ENCODE measurements at regions not wholly inside any gene's neighbourhood (a gene's known extent, or its start where the extent isn't known, plus 50 kb on each side); places are given as distances from the start of the nearest gene placed in this dataset.

DNA sequence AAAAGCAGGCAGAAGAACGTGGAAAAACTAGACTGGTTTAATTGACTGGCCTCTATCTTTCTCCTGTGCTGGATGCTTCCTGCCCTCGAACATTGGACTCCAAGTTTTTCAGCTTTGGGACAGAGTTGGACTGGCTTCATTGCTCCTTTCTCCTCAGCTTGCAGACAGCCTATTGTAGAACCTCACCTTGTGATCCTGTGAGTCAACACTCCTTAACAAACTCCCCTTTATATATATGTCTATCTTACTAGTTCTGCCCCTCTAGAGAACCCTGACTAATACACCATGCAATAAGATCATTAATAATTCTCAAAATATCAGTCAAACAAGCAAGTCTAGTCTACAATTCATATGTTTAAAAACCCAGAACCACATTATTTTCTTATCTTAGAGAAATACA, 662.4 kb downstream of the TBC1D4 start:
- Histone ChIP-seq H3K36me3 (ENCODE audit: control insufficient read depth, low read depth, low read length) (no peaks in the 10 kb centered on the region), H3K27ac (ENCODE audit: low read length) (no peak overlapping the region), H3K4me1 (ENCODE audit: control insufficient read depth, low read depth, low read length) (no peaks in the 10 kb centered on the region), H3K9ac (ENCODE audit: low read length) (no peak overlapping the region), H3K27me3 (ENCODE audit: control insufficient read depth, insufficient read depth, low read length) (no peaks in the 10 kb centered on the region), H3K4me3 (ENCODE audit: low read length) (no peak overlapping the region), H3K9me3 (ENCODE audit: control insufficient read depth, low read depth, low read length) (no peaks in the 10 kb centered on the region)

DNA sequence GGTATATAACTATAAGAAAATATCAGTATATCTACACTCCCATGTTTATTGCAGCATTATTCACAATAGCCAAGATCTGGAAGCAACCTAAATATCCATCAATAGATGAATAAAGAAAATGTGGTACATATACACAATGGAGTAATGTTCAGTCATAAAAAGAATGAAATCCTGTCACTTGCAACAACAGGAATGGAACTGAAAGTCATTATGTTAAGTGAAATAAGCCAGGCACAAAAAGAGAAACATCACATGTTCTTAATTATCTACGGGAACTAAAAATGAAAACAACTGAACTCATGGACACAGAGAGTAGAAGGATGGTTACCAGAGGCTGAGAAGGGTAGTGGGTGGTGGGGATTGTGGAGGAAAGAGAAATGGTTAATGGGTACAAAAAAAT, 665.2 kb downstream of the TBC1D4 start:
- no peak overlapping the region for H3K27ac ChIP-seq (ENCODE audit: low read length)
- no peaks in the 10 kb centered on the region for H3K9me3 ChIP-seq (ENCODE audit: control insufficient read depth, low read depth, low read length)
- H3K9ac ChIP-seq (ENCODE audit: low read length), result no peak overlapping the region
- no peaks in the 10 kb centered on the region for H3K27me3 ChIP-seq (ENCODE audit: control insufficient read depth, insufficient read depth, low read length)
- no peaks in the 10 kb centered on the region for H3K36me3 ChIP-seq (ENCODE audit: control insufficient read depth, low read depth, low read length)
- H3K4me1 ChIP-seq (ENCODE audit: control insufficient read depth, low read depth, low read length), result no peaks in the 10 kb centered on the region
- H3K4me3 ChIP-seq (ENCODE audit: low read length), result no peak overlapping the region

DNA sequence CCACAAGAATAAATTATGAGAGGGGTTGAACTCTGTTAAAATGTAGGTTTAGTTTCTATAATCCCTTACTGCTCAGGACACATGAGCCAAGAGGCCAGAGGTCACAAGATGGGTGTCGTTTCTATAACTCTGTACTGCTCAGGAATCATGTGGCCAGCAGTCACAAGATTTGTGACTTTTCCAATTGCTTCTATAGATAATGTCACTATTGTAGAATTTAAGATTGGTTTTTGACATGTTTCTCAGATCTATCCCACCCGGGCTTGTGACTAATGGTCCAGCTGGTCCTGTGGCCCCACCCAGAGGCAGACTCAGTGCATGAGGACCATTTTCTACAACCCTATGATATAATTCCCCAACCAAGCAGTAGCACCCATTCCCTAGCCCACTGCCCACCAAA, 662.0 kb upstream of the KLF12 start:
- H3K9me3 ChIP-seq (ENCODE audit: control insufficient read depth, low read depth, low read length), result no peaks in the 10 kb centered on the region
- H3K4me3 ChIP-seq (ENCODE audit: low read length), result no peak overlapping the region
- no peaks in the 10 kb centered on the region for H3K36me3 ChIP-seq (ENCODE audit: control insufficient read depth, low read depth, low read length)
- H3K4me1 ChIP-seq (ENCODE audit: control insufficient read depth, low read depth, low read length), result no peaks in the 10 kb centered on the region
- no peak overlapping the region for H3K27ac ChIP-seq (ENCODE audit: low read length)
- no peak overlapping the region for H3K9ac ChIP-seq (ENCODE audit: low read length)
- no peaks in the 10 kb centered on the region for H3K27me3 ChIP-seq (ENCODE audit: control insufficient read depth, insufficient read depth, low read length)

DNA sequence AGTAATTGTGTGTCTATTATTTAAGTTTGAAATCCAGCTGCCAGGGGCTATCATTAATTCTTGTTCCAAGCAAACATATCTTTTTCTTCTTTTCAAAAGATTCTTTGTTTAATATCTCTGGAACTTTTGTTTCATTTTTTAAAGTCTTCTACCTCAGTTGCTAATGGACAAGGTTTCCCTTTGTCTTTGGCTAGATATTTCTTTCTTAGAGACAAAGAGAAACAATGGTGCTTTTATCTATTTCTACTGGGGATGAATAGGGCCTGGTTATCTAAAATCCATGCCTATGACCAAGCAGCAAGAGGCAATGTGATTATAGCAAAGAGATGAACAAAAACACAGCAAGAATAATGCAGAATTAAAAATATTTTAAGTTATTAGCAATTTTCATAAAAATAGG, 661.3 kb upstream of the KLF12 start:
- Histone ChIP-seq H3K27ac (ENCODE audit: low read length) (no peak overlapping the region), H3K9ac (ENCODE audit: low read length) (no peak overlapping the region), H3K4me3 (ENCODE audit: low read length) (no peak overlapping the region), H3K9me3 (ENCODE audit: control insufficient read depth, low read depth, low read length) (no peaks in the 10 kb centered on the region), H3K4me1 (ENCODE audit: control insufficient read depth, low read depth, low read length) (no peaks in the 10 kb centered on the region), H3K27me3 (ENCODE audit: control insufficient read depth, insufficient read depth, low read length) (no peaks in the 10 kb centered on the region), H3K36me3 (ENCODE audit: control insufficient read depth, low read depth, low read length) (no peaks in the 10 kb centered on the region)

DNA sequence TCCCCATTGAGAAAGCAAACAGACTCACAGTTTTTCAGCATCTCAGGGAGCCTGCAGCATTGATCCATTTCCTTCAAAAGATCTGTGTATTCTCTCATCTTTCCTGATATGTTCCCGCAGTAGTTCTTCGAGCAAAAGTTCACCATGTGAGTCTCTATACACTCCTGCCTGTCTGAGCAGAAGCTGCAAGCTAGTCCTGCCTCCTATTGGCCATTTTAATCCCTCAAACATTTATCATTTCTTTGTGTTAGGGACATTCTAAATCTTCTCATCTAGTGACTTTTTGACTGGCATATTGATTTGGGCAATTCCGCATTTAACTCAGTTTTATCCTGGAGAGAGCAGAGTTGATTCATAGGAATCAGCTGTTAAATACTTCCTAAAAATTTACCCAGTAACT, 660.4 kb upstream of the KLF12 start:
- Histone ChIP-seq H3K27ac (ENCODE audit: low read length) (no peak overlapping the region), H3K4me3 (ENCODE audit: low read length) (no peak overlapping the region), H3K9ac (ENCODE audit: low read length) (no peak overlapping the region), H3K36me3 (ENCODE audit: control insufficient read depth, low read depth, low read length) (no peaks in the 10 kb centered on the region), H3K4me1 (ENCODE audit: control insufficient read depth, low read depth, low read length) (no peaks in the 10 kb centered on the region), H3K27me3 (ENCODE audit: control insufficient read depth, insufficient read depth, low read length) (no peaks in the 10 kb centered on the region), H3K9me3 (ENCODE audit: control insufficient read depth, low read depth, low read length) (no peaks in the 10 kb centered on the region)

DNA sequence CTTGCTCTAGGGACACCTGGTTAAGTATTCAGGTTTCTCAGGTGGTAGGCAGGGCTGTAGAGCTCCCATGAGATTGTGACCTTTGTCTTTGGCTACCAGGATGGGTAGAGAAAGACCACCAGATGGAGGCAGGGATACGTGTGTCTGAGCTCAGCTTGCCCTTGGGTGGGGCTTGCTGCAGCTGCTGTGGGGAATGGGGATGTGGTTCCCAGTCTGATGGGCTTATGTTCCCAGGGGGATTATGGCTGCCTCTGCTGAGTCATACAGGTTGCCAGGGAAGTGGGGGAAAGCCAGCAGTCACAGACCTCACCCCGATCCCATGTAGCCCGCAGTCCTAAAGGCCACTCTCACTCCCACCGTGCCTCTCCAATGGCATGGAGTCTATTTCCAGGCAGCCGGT, 659.9 kb upstream of the KLF12 start:
- no peak overlapping the region for H3K9ac ChIP-seq (ENCODE audit: low read length)
- no peak overlapping the region for H3K4me3 ChIP-seq (ENCODE audit: low read length)
- no peaks in the 10 kb centered on the region for H3K36me3 ChIP-seq (ENCODE audit: control insufficient read depth, low read depth, low read length)
- H3K9me3 ChIP-seq (ENCODE audit: control insufficient read depth, low read depth, low read length), result no peaks in the 10 kb centered on the region
- no peak overlapping the region for H3K27ac ChIP-seq (ENCODE audit: low read length)
- no peaks in the 10 kb centered on the region for H3K4me1 ChIP-seq (ENCODE audit: control insufficient read depth, low read depth, low read length)
- no peaks in the 10 kb centered on the region for H3K27me3 ChIP-seq (ENCODE audit: control insufficient read depth, insufficient read depth, low read length)

DNA sequence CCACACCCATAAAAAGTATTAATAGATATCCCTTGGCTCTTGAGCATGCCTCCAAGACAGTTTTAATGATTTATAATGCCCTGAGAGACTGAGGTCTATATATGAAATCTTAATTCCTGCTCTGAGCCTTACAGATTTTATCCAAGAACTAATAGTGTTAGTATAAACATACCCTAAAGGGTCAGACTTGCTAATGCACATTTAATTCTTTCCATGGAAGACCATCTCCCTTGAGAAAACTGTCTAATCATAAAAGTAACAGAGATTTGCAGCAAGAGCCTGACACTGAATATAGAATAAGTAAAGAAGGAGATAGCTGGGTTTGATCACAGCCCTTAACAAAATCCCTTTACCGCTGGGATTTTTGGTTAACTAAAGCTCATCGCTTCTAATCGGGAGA, 650.8 kb upstream of the KLF12 start:
- Histone ChIP-seq H3K4me1 (ENCODE audit: control insufficient read depth, low read depth, low read length) (peaks cover 11% of the 10 kb centered on the region), H3K4me3 (ENCODE audit: low read length) (no peak overlapping the region), H3K27me3 (ENCODE audit: control insufficient read depth, insufficient read depth, low read length) (no peaks in the 10 kb centered on the region), H3K36me3 (ENCODE audit: control insufficient read depth, low read depth, low read length) (no peaks in the 10 kb centered on the region), H3K9ac (ENCODE audit: low read length) (no peak overlapping the region), H3K9me3 (ENCODE audit: control insufficient read depth, low read depth, low read length) (no peaks in the 10 kb centered on the region), H3K27ac (ENCODE audit: low read length) (no peak overlapping the region)

DNA sequence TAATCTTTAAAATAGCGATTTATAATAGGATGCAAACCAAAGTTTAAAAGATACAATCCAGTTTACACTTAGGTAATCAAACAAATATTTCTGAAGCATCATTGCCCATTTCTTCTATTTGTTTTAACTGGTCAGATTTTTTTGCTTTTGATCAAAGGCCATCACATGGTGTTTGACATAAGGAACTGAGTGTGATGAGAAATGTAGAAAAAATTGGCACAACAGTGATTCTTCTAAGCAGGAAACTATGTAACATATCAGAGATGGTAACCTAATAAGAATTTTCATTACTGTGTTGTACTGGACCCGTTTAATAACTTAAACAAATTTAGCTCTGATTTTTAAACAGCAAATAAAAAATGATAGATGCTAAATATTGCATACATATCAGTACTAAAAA, 644.7 kb upstream of the KLF12 start:
- no peak overlapping the region for H3K9ac ChIP-seq (ENCODE audit: low read length)
- H3K9me3 ChIP-seq (ENCODE audit: control insufficient read depth, low read depth, low read length), result no peaks in the 10 kb centered on the region
- H3K27ac ChIP-seq (ENCODE audit: low read length), result no peak overlapping the region
- peaks cover 18% of the 10 kb centered on the region for H3K4me1 ChIP-seq (ENCODE audit: control insufficient read depth, low read depth, low read length)
- no peaks in the 10 kb centered on the region for H3K27me3 ChIP-seq (ENCODE audit: control insufficient read depth, insufficient read depth, low read length)
- H3K4me3 ChIP-seq (ENCODE audit: low read length), result no peak overlapping the region
- H3K36me3 ChIP-seq (ENCODE audit: control insufficient read depth, low read depth, low read length), result no peaks in the 10 kb centered on the region

DNA sequence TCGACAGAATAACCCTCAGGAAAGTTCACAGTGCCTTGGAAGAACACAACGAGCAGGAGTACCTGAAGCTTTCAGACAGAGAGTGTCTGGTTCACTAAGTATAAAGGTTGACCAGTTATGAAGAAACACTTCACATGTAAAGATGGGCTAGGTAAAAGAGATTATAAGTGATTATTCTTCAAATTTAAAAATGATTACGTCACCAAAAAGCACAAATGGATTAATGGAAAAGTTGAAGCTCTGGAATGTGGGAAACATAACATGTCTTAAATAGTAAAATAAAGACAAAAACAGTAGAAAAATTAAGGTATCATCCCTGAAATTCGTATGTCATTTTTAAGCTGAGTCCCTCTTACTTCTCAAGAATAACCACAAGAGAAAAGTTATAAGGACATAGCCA, 643.9 kb upstream of the KLF12 start:
- Histone ChIP-seq H3K4me1 (ENCODE audit: control insufficient read depth, low read depth, low read length) (peaks cover 21% of the 10 kb centered on the region), H3K4me3 (ENCODE audit: low read length) (no peak overlapping the region), H3K9ac (ENCODE audit: low read length) (no peak overlapping the region), H3K27me3 (ENCODE audit: control insufficient read depth, insufficient read depth, low read length) (no peaks in the 10 kb centered on the region), H3K9me3 (ENCODE audit: control insufficient read depth, low read depth, low read length) (no peaks in the 10 kb centered on the region), H3K36me3 (ENCODE audit: control insufficient read depth, low read depth, low read length) (no peaks in the 10 kb centered on the region), H3K27ac (ENCODE audit: low read length) (no peak overlapping the region)

DNA sequence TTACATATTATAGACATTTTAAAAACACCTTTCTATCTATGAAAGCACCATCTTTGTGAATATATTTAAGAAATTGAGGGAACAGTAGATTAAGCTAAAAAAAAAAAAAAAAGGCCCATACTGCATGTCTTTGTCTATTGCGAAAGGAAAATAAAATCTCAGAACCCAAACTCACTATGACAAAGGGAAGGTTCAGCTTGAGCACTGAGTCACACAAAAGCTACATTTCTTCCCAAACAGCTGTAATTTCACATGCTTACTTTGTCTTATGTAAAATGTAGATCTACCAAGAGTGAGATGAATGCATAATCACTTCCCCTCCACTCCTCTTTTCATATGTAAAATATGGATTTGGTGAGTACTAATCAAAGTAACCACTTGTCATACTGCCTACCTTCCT, 640.1 kb upstream of the KLF12 start:
- Histone ChIP-seq H3K4me3 (ENCODE audit: low read length) (no peak overlapping the region), H3K9ac (ENCODE audit: low read length) (no peak overlapping the region), H3K36me3 (ENCODE audit: control insufficient read depth, low read depth, low read length) (no peaks in the 10 kb centered on the region), H3K27me3 (ENCODE audit: control insufficient read depth, insufficient read depth, low read length) (no peaks in the 10 kb centered on the region), H3K4me1 (ENCODE audit: control insufficient read depth, low read depth, low read length) (peaks cover 8% of the 10 kb centered on the region), H3K27ac (ENCODE audit: low read length) (no peak overlapping the region), H3K9me3 (ENCODE audit: control insufficient read depth, low read depth, low read length) (no peaks in the 10 kb centered on the region)

DNA sequence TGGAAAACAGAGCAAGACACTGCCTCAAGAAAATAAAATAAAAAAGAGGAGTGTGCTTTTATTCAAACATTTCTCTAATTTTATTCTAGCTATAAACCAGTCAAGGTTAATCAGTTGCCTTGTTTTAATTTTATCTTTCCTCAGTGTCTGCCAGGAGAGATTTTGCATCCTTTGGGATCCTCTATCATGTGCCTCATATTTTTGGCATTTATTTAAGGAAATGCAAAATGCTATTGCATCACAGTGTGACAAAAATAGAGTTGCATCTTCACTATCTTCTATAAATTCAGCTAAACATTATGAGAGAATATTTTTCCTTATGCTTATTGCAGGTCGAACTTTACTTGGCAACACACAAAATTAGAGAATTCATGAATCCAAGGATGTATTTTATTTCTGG, 639.0 kb upstream of the KLF12 start:
- Histone ChIP-seq H3K9me3 (ENCODE audit: control insufficient read depth, low read depth, low read length) (no peaks in the 10 kb centered on the region), H3K27ac (ENCODE audit: low read length) (no peak overlapping the region), H3K4me1 (ENCODE audit: control insufficient read depth, low read depth, low read length) (peaks cover 8% of the 10 kb centered on the region), H3K27me3 (ENCODE audit: control insufficient read depth, insufficient read depth, low read length) (no peaks in the 10 kb centered on the region), H3K4me3 (ENCODE audit: low read length) (no peak overlapping the region), H3K36me3 (ENCODE audit: control insufficient read depth, low read depth, low read length) (no peaks in the 10 kb centered on the region), H3K9ac (ENCODE audit: low read length) (no peak overlapping the region)

DNA sequence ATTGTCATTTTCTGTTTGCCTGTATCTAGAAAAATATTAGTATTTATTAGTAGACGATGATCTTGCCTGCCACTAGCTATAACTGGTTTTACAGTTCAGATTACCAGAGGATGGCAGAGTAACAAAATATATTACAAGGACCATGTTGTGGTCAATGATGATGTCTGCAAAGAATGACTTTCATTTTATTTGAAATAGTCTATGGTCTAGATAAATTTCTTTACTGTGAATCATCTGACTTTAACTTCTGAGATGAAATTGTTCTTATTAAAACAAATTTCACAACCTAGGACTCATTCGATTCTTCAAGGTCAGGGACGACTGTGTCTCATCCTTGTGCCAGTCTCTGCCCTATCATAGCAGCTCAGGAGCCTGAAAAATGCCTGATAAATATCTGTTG, 637.8 kb upstream of the KLF12 start:
- no peak overlapping the region for H3K4me3 ChIP-seq (ENCODE audit: low read length)
- H3K36me3 ChIP-seq (ENCODE audit: control insufficient read depth, low read depth, low read length), result no peaks in the 10 kb centered on the region
- H3K9ac ChIP-seq (ENCODE audit: low read length), result no peak overlapping the region
- H3K27ac ChIP-seq (ENCODE audit: low read length), result no peak overlapping the region
- no peaks in the 10 kb centered on the region for H3K9me3 ChIP-seq (ENCODE audit: control insufficient read depth, low read depth, low read length)
- peaks cover 8% of the 10 kb centered on the region for H3K4me1 ChIP-seq (ENCODE audit: control insufficient read depth, low read depth, low read length)
- H3K27me3 ChIP-seq (ENCODE audit: control insufficient read depth, insufficient read depth, low read length), result no peaks in the 10 kb centered on the region

DNA sequence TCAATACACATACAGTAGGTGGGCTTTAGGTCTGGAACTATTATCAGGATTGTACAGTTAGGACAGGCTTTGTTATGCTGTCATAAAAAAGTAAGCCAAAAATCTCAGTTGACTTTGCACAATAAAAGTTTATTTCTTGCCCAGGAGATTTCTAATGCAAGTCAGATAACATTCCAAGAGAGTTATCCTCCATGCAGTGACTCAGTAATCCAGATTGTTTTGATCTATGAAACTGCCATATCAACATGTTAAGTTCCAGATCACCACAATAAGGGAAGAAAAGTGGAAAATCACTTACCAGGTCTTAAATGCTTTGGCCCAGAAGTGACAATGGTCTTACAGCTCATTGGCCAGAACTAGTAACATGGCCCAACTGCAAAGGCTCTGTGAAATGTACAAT, 636.2 kb upstream of the KLF12 start:
- Histone ChIP-seq H3K4me3 (ENCODE audit: low read length) (no peak overlapping the region), H3K4me1 (ENCODE audit: control insufficient read depth, low read depth, low read length) (peaks cover 8% of the 10 kb centered on the region), H3K36me3 (ENCODE audit: control insufficient read depth, low read depth, low read length) (no peaks in the 10 kb centered on the region), H3K9ac (ENCODE audit: low read length) (no peak overlapping the region), H3K9me3 (ENCODE audit: control insufficient read depth, low read depth, low read length) (no peaks in the 10 kb centered on the region), H3K27ac (ENCODE audit: low read length) (no peak overlapping the region), H3K27me3 (ENCODE audit: control insufficient read depth, insufficient read depth, low read length) (no peaks in the 10 kb centered on the region)

Measured in iPS-18a (cell line).